ENCODE measurements at regions not wholly inside any gene's neighbourhood (a gene's known extent, or its start where the extent isn't known, plus 50 kb on each side); places are given as distances from the start of the nearest gene placed in this dataset.

DNA sequence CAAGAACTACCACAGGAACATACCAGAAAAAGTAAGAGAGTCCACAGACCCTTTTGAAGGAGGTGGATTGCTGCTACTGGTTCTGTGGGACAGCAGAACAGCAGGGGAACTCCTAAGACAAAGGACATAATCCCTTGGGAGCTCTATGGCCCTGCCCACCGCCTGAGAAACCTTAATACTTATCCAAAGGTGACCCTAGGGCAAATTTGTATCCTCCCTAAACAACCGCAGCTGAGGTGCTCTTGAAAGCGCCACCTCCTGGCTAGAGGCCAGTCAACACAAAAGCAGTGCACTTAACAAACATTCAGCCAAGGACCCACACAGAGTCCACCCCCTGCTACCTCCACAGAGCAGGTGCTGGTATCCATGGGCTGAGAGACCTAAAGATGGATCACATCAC lies 136.8 kb downstream of the ADAM29 start:
- no peak overlapping the region for H3K27ac ChIP-seq
- TF ChIP-seq ZFX (IDR thresholded peaks at IDR 0.05): no peak
- TF ChIP-seq, protein P1, sequence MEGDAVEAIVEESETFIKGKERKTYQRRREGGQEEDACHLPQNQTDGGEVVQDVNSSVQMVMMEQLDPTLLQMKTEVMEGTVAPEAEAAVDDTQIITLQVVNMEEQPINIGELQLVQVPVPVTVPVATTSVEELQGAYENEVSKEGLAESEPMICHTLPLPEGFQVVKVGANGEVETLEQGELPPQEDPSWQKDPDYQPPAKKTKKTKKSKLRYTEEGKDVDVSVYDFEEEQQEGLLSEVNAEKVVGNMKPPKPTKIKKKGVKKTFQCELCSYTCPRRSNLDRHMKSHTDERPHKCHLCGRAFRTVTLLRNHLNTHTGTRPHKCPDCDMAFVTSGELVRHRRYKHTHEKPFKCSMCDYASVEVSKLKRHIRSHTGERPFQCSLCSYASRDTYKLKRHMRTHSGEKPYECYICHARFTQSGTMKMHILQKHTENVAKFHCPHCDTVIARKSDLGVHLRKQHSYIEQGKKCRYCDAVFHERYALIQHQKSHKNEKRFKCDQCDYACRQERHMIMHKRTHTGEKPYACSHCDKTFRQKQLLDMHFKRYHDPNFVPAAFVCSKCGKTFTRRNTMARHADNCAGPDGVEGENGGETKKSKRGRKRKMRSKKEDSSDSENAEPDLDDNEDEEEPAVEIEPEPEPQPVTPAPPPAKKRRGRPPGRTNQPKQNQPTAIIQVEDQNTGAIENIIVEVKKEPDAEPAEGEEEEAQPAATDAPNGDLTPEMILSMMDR (conservative IDR thresholded peaks at IDR 0.05): no peak

DNA sequence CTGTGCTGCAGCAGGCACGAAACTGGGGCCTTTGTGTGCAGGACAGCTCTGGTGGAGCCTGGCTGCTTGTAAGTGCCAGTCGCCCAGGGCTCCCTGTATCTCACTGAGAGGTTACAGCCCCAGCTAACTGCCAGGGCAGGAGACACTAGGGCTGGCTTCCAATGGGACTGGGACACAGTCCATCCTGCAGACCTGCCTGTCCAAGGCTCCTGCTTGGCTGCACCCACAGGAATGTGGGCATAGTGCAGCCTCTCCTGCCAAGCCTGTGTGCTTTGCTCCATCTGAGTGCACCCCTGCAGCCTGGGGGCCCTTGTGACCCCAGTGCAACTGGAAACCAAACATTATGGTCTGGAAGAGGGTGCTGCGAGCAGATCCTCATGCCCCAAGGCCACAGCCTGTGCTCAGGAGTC lies 144.0 kb downstream of the ADAM29 start:
- H3K27ac ChIP-seq: no peak overlapping the region
- TF ChIP-seq ZFX (IDR thresholded peaks at IDR 0.05): no peak
- TF ChIP-seq, protein P1 (conservative IDR thresholded peaks at IDR 0.05): no peak

DNA sequence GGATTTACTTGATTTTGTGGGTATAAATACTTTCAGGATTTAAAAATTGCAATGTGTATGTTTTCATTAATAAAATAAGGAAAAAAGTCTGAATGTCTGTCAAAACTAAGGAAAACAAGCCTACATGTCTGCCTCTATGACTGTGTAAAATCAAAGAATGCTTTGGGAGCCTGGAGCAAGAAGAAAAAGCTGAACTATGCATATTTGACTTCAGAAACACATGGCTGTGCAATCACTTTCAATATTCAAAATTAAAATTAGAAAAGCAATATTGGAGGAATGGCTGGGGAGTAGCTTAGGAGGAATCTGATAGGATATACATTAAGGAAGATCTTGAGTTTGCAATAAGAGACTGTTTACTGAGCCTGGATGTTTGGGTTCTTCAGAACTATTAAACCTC lies 147.1 kb downstream of the ADAM29 start:
- no peak overlapping the region for H3K27ac ChIP-seq
- no peak for TF ChIP-seq ZFX (IDR thresholded peaks at IDR 0.05)
- TF ChIP-seq, protein P1 (conservative IDR thresholded peaks at IDR 0.05): no peak

DNA sequence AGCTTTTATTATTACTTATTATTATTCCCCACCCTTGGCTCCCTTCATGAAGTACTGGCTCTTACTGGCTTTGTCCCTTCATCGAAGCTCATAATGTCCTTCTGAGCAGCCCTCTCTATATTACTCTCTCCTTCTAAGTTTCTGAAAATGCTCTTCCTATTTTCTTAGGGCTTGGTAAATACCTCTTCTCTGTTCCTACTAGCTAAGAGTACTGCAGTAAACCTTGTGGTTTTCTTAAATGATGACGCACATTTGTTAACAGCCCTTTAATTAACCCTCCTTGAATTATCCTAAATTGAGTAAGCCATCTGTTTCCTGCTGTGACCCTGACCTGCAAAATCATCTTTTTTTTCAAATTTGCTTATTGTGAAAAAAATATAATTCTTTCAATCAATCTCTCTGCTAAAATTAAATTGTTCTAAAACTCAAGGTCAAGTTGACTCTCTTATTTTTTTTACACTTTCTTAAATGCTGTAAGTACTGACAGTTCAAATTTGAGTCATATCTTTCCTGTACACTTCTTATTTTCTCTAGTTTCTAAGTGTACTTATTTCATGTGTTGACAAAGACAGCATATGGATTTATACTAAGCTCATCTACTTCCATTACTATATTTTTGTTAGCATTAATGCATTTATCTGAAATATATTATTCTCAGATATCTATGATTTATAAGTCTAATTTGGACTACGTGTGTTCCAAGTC lies 148.9 kb downstream of the ADAM29 start:
- TF ChIP-seq, protein P1 (conservative IDR thresholded peaks at IDR 0.05): no peak
- TF ChIP-seq ZFX (IDR thresholded peaks at IDR 0.05): no peak
- H3K27ac ChIP-seq: no peak overlapping the region

DNA sequence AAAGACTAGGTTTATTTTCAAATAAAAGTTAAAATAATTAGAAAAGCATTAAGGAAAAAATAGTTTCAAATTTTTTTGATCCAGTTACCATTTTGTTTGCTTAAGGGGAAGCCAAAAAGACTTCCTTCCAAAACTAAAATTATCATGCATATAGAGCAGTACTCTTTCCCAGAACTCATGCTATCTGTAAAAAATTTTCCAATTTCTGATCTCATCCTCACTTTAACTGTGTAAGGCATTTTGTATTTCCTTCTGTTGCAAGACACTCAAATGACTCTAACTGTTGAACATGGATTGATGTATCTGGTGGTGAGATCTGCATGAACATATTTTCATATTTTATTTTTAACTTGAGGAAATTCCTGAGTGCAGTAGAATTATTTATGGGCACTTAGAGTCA lies 150.1 kb downstream of the ADAM29 start:
- no peak for TF ChIP-seq ZFX (IDR thresholded peaks at IDR 0.05)
- TF ChIP-seq, protein P1 (conservative IDR thresholded peaks at IDR 0.05): no peak
- no peak overlapping the region for H3K27ac ChIP-seq

DNA sequence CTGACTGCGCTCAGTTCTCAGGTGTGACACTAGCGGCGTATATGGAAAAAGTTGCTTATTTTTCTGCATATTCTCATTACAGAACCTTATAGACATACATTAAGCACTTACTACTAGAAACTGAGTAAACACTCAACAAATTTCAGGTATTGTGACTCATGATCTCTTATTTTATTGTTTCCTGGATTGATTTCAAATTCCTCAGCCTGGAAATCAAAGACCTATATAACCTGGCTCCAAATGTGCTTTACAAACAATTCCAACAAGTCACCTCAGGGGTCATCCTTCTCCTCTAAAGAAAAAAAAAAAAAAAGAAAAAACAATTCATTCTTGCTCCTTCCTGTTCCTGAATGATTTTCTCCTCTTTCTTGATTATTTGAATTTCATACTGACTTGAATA lies 152.3 kb downstream of the ADAM29 start:
- TF ChIP-seq, protein P1 (conservative IDR thresholded peaks at IDR 0.05): no peak
- TF ChIP-seq ZFX (IDR thresholded peaks at IDR 0.05): no peak
- H3K27ac ChIP-seq: no peak overlapping the region

DNA sequence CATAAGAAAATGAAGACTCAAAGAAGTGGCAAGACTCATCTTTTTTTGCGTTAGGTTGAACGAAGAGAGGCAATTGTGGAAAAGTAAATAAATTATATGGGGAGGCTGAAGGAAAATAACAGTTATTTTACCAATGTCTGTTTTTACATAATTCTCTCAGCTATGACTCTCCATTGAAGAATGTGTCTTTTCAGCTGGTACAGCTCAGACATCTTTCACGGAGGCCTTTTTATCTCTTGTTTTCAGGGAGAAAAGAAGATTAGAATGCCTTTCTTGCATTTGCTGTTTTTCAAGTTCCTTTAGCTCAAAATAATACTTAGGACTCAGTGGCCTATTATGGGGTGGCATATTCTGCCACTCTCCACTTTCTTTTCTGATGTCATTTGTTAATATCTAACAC lies 153.0 kb downstream of the ADAM29 start:
- no peak overlapping the region for H3K27ac ChIP-seq
- TF ChIP-seq, protein P1 (conservative IDR thresholded peaks at IDR 0.05): no peak
- no peak for TF ChIP-seq ZFX (IDR thresholded peaks at IDR 0.05)
